Spleen (tissue), 7 donors: ENCODE measurements at regions not wholly inside any gene's neighbourhood (a gene's known extent, or its start where the extent isn't known, plus 50 kb on each side); places are given as distances from the start of the nearest gene placed in this dataset.

Source experiments
- POLR2A ChIP-seq, 3 donors: fragments of 450-650 bp; IDR thresholded peaks; one replicate each; pipeline ENCODE4 v1.5.1; 2017; ENCODE audit warnings: antibody characterized with exemption in 3 of 3, mild to moderate bottlenecking in 1 of 3
- TF ChIP-seq, protein P1 (sequence below), 11 experiments: fragments of 200-600 bp in 7 of 11; fragments of 450-650 bp in 4 of 11; sonication (generic) in 4 of 11; IDR thresholded peaks in 8 of 11; conservative IDR thresholded peaks in 3 of 11; 1 replicate in 7 of 11; 2 replicates in 4 of 11; pipeline versions ENCODE4 v1.4.0 to v1.8.0; 2016 to 2021; ENCODE audit warnings: antibody characterized with exemption in 11 of 11, inconsistent platforms in 4 of 11, mild to moderate bottlenecking in 1 of 11
- donor health status: DM: no; HTN: no; CAD: no; lungs with moderate emphysema.
- donor health status: DM: no; HTN: no; CAD: no.
- donor health status: DM: no; HTN: no; CAD: no.

DNA sequence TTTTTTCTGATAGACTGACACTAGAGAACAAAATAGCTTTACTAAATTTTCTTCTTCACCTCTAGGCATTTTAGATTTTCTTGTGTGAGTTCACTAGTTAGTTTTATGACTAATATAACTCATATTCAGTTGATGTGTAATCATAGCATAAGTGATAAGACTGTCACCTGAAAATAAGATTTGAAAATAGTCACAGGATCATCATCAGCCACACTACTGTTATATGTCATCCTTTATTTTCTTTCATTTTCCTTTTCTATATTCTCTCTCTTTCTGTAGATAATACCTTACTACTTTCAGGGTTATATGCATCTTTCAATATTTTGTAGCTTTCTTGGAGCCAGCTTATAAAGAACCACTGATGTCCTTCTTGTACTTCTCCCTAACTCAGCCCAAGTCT lies 292.6 kb downstream of the TDRD3 start:
- TF ChIP-seq, protein P1, sequence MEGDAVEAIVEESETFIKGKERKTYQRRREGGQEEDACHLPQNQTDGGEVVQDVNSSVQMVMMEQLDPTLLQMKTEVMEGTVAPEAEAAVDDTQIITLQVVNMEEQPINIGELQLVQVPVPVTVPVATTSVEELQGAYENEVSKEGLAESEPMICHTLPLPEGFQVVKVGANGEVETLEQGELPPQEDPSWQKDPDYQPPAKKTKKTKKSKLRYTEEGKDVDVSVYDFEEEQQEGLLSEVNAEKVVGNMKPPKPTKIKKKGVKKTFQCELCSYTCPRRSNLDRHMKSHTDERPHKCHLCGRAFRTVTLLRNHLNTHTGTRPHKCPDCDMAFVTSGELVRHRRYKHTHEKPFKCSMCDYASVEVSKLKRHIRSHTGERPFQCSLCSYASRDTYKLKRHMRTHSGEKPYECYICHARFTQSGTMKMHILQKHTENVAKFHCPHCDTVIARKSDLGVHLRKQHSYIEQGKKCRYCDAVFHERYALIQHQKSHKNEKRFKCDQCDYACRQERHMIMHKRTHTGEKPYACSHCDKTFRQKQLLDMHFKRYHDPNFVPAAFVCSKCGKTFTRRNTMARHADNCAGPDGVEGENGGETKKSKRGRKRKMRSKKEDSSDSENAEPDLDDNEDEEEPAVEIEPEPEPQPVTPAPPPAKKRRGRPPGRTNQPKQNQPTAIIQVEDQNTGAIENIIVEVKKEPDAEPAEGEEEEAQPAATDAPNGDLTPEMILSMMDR (IDR thresholded peaks at IDR 0.05 in 8 of 11, conservative IDR thresholded peaks at IDR 0.05 in 3 of 11), result no peak
- TF ChIP-seq POLR2A (IDR thresholded peaks at IDR 0.05), result no peak
